ENCODE measurements at regions not wholly inside any gene's neighbourhood (a gene's known extent, or its start where the extent isn't known, plus 50 kb on each side); places are given as distances from the start of the nearest gene placed in this dataset.

GRCh38 chr3:176723758-176724393, 473.4 kb downstream of the TBL1XR1 start:
- TF ChIP-seq CTCF (IDR thresholded peaks at IDR 0.05; ENCODE audit: borderline replicate concordance, extremely low read depth, low read length, poor library complexity, severe bottlenecking): no peak
- no peak for TF ChIP-seq EZH2 (IDR thresholded peaks at IDR 0.05; ENCODE audit: borderline replicate concordance, low read depth, low read length, severe bottlenecking)
